ENCODE measurements at regions not wholly inside any gene's neighbourhood (a gene's known extent, or its start where the extent isn't known, plus 50 kb on each side); places are given as distances from the start of the nearest gene placed in this dataset.

- no peak overlapping the region for H3K4me3 ChIP-seq (ENCODE audit: low read depth, low read length)
- no peak for TF ChIP-seq CTCF (IDR thresholded peaks at IDR 0.05; ENCODE audit: borderline replicate concordance, insufficient read depth, low read depth, low read length)
These were observed 88.2 kb upstream of the AKT3 start for GRCh38 chr1:243938208-243938607.

GRCh38 chr1:243933495-243933894 is 83.5 kb upstream of the AKT3 start:
- no peak for TF ChIP-seq CTCF (IDR thresholded peaks at IDR 0.05; ENCODE audit: borderline replicate concordance, insufficient read depth, low read depth, low read length)
- H3K4me3 ChIP-seq (ENCODE audit: low read depth, low read length) = no peak overlapping the region

- H3K4me3 ChIP-seq (ENCODE audit: low read depth, low read length) = no peak overlapping the region
- no peak for TF ChIP-seq CTCF (IDR thresholded peaks at IDR 0.05; ENCODE audit: borderline replicate concordance, insufficient read depth, low read depth, low read length)
These were observed 81.9 kb upstream of the AKT3 start for GRCh38 chr1:243931957-243932356.

- TF ChIP-seq CTCF (IDR thresholded peaks at IDR 0.05; ENCODE audit: borderline replicate concordance, insufficient read depth, low read depth, low read length) = no peak
- no peak overlapping the region for H3K4me3 ChIP-seq (ENCODE audit: low read depth, low read length)
These were observed 81.0 kb upstream of the AKT3 start for GRCh38 chr1:243930822-243931671.

- H3K4me3 ChIP-seq (ENCODE audit: low read depth, low read length) = no peak overlapping the region
- no peak for TF ChIP-seq CTCF (IDR thresholded peaks at IDR 0.05; ENCODE audit: borderline replicate concordance, insufficient read depth, low read depth, low read length)
These were observed 77.3 kb upstream of the AKT3 start for GRCh38 chr1:243927381-243927780.

- no peak overlapping the region for H3K4me3 ChIP-seq (ENCODE audit: low read depth, low read length)
- TF ChIP-seq CTCF (IDR thresholded peaks at IDR 0.05; ENCODE audit: borderline replicate concordance, insufficient read depth, low read depth, low read length) = no peak
These were observed 76.8 kb upstream of the AKT3 start for GRCh38 chr1:243926803-243927245.

- TF ChIP-seq CTCF (IDR thresholded peaks at IDR 0.05; ENCODE audit: borderline replicate concordance, insufficient read depth, low read depth, low read length) = no peak
- H3K4me3 ChIP-seq (ENCODE audit: low read depth, low read length) = no peak overlapping the region
These were observed 76.3 kb upstream of the AKT3 start for GRCh38 chr1:243926299-243926698.

Data from GM12875 (cell line).